Psoas muscle (tissue), 7 donors: ENCODE measurements at regions not wholly inside any gene's neighbourhood (a gene's known extent, or its start where the extent isn't known, plus 50 kb on each side); places are given as distances from the start of the nearest gene placed in this dataset.

Experiments used
- ATAC-seq, 4 donors: fragments of 200-7000 bp; cut with Tn5 transposase; one replicate each; pipeline ENCODE4 v1.9.1; 2020; ENCODE audit warnings: moderate library complexity in 3 of 4, mild to moderate bottlenecking in 2 of 4
- DNase-seq, 2 donors: peaks; one replicate each; pipeline ENCODE4 v3.0.0-alpha.2; 2020
- H3K27ac ChIP-seq: fragments of 200-600 bp; one replicate; pipeline ENCODE4 v1.8.0; 2022
- H3K27me3 ChIP-seq, 3 donors: fragments of 200-600 bp in 1 of 3; one replicate each; pipeline versions ENCODE4 v1.6.1 to v1.8.0; 2013 to 2022; ENCODE audit warnings: low read length in 2 of 3, mild to moderate bottlenecking in 2 of 3, moderate library complexity in 1 of 3; ENCODE audit not compliant: insufficient read depth in 3 of 3
- H3K36me3 ChIP-seq, 2 donors: fragments of 200-600 bp in 1 of 2; one replicate each; pipeline versions ENCODE4 v1.6.1 to v1.8.0; 2013 to 2022; ENCODE audit warnings: low read depth in 1 of 2, mild to moderate bottlenecking in 1 of 2, moderate library complexity in 1 of 2; ENCODE audit not compliant: insufficient read depth in 1 of 2
- H3K4me1 ChIP-seq: fragments of 200-600 bp; one replicate; pipeline ENCODE4 v1.8.0; 2022
- H3K4me3 ChIP-seq: fragments of 200-600 bp; one replicate; pipeline ENCODE4 v1.8.0; 2022; ENCODE audit warnings: mild to moderate bottlenecking
- H3K9me3 ChIP-seq: fragments of 200-600 bp; one replicate; pipeline ENCODE4 v1.8.0; 2022
- CTCF ChIP-seq: fragments of 200-600 bp; IDR thresholded peaks from one replicate; pipeline ENCODE4 v1.8.0; 2022; ENCODE audit warnings: antibody characterized with exemption
- WGBS, 3 donors: extraction: QIAGEN DNeasy Blood & Tissue Kit; methylation state at CpG; one replicate each; pipeline versions ENCODE4 v1.1.6 to v1.1.7; 2013; 5-methylcytosine and 5-hydroxymethylcytosine counted together
- intact Hi-C, 2 donors: fragments of 100-400 bp; cut with DNase I; formaldehyde crosslinking; loops; one replicate each; pipeline versions ENCODE4 v1.11.0 to v1.14.2; 2022
- donor health status: healthy with polysubstance abuse.
- donor health status: DM: no; HTN: no; CAD: no; lungs with moderate emphysema.
- donor health status: Bipolar disorder and iron deficiency.
- donor health status: healthy.
- donor health status: DM: yes; HTN: yes; CAD: no.
- donor health status: DM: no; HTN: no; CAD: no.
- donor health status: DM: yes; HTN: yes; CAD: no.

GRCh38 chr4:11228530-11228929 lies 200.2 kb downstream of the HS3ST1 start:
- DNase-seq (no peak), ATAC-seq (no peak)
- Histone ChIP-seq H3K4me3 (no peak overlapping the region), H3K9me3 (no peaks in the 10 kb centered on the region), H3K4me1 (no peaks in the 10 kb centered on the region), H3K36me3 (no peaks in the 10 kb centered on the region), H3K27ac (no peak overlapping the region), H3K27me3 (no peaks in the 10 kb centered on the region)
- WGBS, 3 donors = 88 to 95% (median 94%) methylated on average over 1 of the region's 1 CpG
- no peak for TF ChIP-seq CTCF
- intact Hi-C loops = no loop called here

GRCh38 chr4:11223311-11223710 lies 205.4 kb downstream of the HS3ST1 start:
- H3K4me1 ChIP-seq = no peaks in the 10 kb centered on the region
- no peaks in the 10 kb centered on the region for H3K36me3 ChIP-seq
- no peak overlapping the region for H3K27ac ChIP-seq
- no peak for TF ChIP-seq CTCF
- intact Hi-C loops = no loop called here
- H3K27me3 ChIP-seq = no peaks in the 10 kb centered on the region
- DNase-seq = no peak
- no peaks in the 10 kb centered on the region for H3K9me3 ChIP-seq
- no peak for ATAC-seq
- no peak overlapping the region for H3K4me3 ChIP-seq
- 28 to 46% (median 39%) methylated on average over 9 of the region's 9 CpGs for WGBS, 3 donors

GRCh38 chr4:11218692-11219091 lies 210.0 kb downstream of the HS3ST1 start:
- Histone ChIP-seq H3K9me3 (no peaks in the 10 kb centered on the region), H3K27ac (no peak overlapping the region), H3K4me1 (no peaks in the 10 kb centered on the region), H3K27me3 (no peaks in the 10 kb centered on the region), H3K4me3 (no peak overlapping the region), H3K36me3 (no peaks in the 10 kb centered on the region)
- no peak for TF ChIP-seq CTCF
- intact Hi-C loops = no loop called here
- DNase-seq = no peak
- 82 to 89% (median 87%) methylated on average over 5 of the region's 5 CpGs for WGBS, 3 donors
- no peak for ATAC-seq

- no peaks in the 10 kb centered on the region for H3K9me3 ChIP-seq
- intact Hi-C loops = no loop called here
- DNase-seq = no peak
- ATAC-seq = no peak
- no peaks in the 10 kb centered on the region for H3K4me1 ChIP-seq
- TF ChIP-seq CTCF = no peak
- H3K36me3 ChIP-seq = no peaks in the 10 kb centered on the region
- no peaks in the 10 kb centered on the region for H3K27me3 ChIP-seq
- H3K4me3 ChIP-seq = no peak overlapping the region
- H3K27ac ChIP-seq = no peak overlapping the region
These were observed 212.2 kb downstream of the HS3ST1 start for GRCh38 chr4:11216520-11216919.

GRCh38 chr4:11214281-11214680 lies 214.4 kb downstream of the HS3ST1 start:
- H3K27me3 ChIP-seq = no peaks in the 10 kb centered on the region
- H3K4me3 ChIP-seq = no peak overlapping the region
- no peak for ATAC-seq
- H3K4me1 ChIP-seq = no peaks in the 10 kb centered on the region
- H3K9me3 ChIP-seq = no peaks in the 10 kb centered on the region
- no peak for TF ChIP-seq CTCF
- intact Hi-C loops = no loop called here
- WGBS, 3 donors = 81 to 90% (median 82%) methylated on average over 3 of the region's 3 CpGs
- no peak for DNase-seq
- H3K36me3 ChIP-seq = no peaks in the 10 kb centered on the region
- H3K27ac ChIP-seq = no peak overlapping the region
